ENCODE measurements at regions not wholly inside any gene's neighbourhood (a gene's known extent, or its start where the extent isn't known, plus 50 kb on each side); places are given as distances from the start of the nearest gene placed in this dataset.

- TF ChIP-seq POLR2A (IDR thresholded peaks at IDR 0.05; ENCODE audit: low read length), result no peak
- no peak for TF ChIP-seq GATA1 (IDR thresholded peaks at IDR 0.05; ENCODE audit: low read depth, low read length)
Measured at GRCh38 chr12:7557227-7557626, 53.6 kb upstream of the CD163 start.

Measured in erythroblast (primary cell).